ENCODE measurements at regions not wholly inside any gene's neighbourhood (a gene's known extent, or its start where the extent isn't known, plus 50 kb on each side); places are given as distances from the start of the nearest gene placed in this dataset.
"Not testable (repeated sequence)": the region's sequence is repeated elsewhere in the genome, so short reads cannot be mapped to it uniquely, and the experiment has no call there.

DNA sequence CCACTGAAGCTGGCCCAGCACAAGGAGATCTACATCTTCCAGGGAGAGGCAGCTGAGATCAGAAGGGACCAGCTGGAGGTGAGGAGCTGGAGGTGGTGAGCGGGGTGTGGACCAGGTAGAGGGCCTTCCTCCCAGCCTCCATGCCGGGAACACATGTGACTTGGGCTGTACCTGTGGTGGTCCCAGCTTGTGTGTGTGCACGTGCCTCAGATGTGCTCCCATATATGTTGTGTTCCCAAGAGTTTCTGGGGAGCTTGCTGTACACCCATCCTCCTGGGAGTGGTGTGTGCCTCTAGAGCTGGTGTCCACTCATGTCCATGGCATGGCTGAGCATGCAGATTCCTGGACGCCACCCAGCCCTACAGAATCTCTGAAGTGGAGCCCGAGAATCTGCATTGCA is 183.7 kb upstream of the AKAP13 start:
- not testable (repeated sequence) for DNase-seq (ENCODE audit: low spot score)

DNA sequence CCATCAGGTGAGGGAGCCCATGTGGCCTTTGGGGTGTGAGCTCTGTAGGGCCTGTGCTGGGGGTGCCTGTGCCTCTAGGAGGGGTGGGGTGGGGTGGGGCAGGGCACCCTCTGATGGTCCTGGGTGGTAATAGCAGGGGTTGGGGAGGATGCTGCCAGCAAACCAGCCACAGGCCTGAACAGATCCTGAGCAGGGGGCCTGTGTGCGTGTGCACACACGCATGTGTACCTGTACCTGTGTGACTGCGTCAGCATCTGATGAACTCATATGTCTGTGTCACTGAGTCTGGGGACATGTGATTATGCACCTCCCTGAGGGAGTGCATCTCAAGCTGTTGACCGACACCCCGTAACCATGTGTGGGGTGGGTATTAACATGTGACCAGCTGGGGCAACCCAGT is 182.8 kb upstream of the AKAP13 start:
- DNase-seq (ENCODE audit: low spot score) = not testable (repeated sequence)

DNA sequence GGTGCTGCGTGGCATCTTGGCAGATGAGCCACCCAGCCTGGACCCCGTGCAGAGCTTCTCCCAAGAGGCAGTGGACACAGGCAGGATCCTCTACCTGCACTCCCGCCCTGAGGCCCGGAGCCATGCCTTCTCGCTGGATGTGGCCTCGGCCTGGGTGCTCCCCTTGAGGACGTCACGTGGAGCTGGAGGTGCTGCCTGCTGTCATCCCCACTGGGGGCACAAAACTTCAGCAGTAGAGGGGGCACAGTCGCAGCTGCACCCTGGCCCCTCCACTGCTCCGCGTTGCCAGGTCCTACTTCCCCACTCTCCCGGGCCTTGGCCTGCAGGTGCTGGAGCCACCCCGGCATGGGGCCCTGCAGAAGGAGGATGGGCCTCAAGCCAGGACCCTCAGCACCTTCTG is 182.0 kb upstream of the AKAP13 start:
- not testable (repeated sequence) for DNase-seq (ENCODE audit: low spot score)

DNA sequence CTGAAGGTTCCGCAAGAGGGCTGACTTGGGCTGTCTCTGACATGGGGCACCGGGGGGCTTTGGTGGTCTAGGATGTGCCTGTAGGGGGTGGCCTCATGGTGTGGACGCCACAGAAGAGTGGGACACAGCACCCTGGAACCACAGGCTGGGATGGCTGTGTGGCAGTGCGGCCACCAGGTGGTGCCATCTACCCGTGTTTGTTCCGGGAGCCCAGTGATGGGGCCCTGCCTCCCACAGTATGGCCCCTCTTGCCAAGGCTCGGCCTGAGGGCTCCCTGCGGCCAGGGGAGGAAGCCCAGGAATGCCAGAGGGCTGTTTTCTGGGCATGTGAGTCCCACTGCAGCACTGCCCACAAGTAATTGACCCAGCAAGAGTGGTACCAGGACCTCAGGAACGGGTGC is 180.2 kb upstream of the AKAP13 start:
- DNase-seq (ENCODE audit: low spot score) = not testable (repeated sequence)

DNA sequence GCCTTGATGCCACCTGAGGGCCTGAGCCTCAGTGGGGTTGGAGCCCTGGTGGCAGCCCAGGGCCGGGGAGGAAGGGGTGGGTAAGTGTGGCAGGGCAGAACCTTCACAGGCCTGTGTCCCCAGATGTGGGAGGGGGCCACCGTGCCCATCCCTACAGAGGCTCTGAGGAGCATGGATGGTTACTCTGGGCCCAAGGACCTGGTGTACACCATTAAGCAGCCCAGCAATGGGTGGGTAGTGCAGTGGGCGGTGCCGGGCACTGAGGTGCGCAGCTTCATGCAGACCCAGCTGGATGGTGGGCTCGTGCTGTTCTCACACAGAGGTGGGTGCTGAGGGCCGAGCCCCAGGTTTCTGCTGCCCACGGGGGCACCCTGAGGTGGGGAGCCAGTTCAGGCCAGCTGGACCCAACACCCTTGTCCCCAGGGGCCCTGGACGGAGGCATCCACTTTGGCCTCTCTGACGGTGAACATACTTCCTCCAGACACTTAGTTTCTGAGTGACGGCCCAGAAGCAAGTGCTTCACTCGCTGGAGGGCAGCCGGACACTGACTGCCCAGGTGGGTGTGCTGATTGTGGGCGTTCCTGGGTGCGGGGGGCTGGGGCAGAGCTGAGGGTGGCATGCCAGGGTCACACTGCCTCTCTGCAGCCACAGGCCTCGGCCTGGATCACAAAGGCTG is 179.1 kb upstream of the AKAP13 start:
- not testable (repeated sequence) for DNase-seq (ENCODE audit: low spot score)

DNA sequence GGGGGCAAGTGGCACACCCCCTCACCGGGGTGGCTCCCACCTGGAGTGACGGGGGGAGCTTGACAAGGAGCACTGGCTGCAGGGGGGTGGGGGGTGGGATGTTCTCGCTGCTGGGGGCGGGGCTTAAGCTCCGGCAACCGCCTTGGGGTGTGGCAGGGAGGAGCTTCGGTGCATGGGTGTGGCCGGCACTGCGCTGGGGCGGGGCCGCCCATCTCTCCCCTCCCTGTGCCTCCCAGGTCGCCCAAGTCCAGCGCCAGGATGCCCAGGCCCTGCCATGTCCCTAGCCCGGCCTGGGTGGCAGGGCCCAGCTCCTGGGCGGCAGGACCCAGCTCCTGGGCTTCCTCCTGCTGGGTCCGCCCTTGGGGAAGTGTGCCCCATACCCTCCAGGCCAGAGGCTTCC is 175.9 kb upstream of the AKAP13 start:
- DNase-seq (ENCODE audit: low spot score) = not testable (repeated sequence)

DNA sequence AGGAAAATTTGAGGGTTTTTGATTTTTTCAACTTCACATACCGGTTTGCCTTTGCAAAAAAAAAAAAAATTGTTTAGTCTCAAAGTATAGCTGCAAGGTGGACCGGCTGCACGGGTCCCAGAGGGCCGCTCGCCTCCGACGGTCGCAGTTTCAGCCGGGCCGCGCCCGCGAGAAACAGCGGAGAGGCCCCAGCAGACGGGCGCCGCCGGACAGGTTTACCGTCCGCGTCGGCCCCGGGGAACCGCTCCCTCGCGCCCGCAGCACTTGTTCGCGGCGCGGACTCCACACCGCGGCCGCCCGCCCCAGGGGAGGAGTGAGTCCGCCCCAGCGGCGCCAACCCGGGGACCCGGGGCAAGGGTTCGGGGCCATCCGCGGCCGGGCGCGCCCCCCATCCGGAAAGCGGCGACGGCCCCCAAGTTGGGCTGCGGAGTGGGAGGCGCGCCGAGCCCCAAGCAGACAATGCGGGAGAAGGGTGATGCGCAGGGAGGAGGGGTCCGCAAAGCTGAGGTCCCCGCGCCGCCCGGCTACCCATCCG is 146.5 kb upstream of the AKAP13 start:
- not testable (repeated sequence) for DNase-seq (ENCODE audit: low spot score)

DNA sequence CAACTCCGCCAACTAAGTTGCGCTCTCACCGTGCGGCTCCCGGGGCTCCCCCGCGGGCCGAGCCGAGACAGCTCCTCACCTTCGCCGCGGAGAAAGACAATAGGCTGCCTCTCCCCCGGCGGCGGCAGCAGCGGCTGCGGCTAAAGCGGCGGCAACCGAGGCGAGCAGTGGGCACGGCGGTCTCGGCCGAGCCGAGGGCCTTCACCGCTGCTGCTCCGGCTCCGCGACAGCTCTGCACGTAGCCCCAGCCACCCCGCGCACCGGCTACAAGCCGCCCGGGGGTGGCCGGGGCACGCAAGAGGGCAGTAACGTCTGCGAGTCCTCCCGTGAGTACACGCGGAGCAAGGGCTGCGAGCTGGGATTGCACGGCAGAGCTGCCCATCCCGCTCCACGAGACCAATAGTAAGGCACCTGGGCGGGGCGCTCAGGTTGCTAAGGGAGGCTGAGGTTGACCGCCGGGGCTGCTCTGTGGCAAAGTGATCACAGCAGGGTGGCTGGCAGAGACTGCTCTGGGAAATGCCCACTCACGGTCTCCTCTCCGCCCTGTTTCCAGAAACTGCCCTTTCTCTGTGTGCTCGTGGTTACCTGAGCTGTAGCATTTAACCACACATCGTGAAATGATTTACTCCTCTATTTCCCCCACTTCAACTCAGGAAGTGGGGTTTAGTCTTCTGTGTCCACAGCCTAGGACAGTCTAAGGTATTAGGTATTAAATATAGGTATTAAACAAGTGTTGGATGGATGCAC is 145.8 kb upstream of the AKAP13 start:
- not testable (repeated sequence) for DNase-seq (ENCODE audit: low spot score)

DNA sequence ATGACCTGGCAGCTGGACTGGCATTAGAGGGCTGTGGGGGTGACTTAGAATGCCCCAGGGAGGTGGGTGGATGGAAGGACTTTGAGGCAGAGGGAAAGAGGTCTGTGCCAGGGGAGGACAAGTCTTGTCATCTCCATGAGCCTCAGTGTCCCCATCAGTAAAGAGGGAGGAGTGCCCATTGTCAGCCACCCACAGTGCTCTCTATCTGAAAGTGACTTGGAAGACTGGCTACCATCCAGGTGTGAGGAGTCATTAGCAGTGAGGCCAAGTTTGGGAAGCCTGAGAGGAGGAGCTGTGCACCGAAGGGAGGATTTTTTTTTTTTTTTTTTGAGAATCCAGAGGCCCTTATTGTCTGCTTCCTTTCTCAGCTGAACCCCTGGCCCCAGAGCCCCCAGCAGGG is 136.3 kb upstream of the AKAP13 start:
- DNase-seq (ENCODE audit: low spot score) = not testable (repeated sequence)

DNA sequence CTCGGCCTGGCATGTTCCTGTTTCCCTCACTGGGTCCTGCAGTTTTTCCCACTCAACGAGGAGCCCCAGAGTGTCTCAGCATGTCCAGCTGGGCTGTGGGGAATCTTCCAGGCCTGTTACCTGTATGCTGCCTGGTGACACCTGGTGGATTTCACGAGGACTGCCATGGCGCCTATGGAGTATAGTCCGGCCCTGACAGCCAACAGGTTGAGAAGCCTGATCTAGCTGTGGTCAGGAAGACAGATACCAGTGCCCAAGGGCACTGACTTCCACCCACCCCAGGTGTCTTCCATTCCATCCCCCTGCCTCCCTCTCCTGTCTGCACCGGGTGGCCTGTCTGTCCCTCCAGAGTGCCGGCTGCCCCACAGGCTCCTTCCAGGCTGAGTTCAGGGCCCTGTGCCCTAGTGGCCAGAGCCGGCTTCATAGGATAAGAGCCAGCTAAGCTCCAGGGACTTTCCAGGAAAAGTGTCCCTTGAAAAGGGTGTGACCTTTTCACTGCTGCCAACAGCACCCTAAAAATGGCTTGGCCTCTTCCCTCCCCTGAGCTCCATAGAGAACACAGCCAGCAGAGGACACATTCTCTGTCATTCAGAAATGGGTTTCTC is 129.4 kb upstream of the AKAP13 start:
- not testable (repeated sequence) for DNase-seq (ENCODE audit: low spot score)

DNA sequence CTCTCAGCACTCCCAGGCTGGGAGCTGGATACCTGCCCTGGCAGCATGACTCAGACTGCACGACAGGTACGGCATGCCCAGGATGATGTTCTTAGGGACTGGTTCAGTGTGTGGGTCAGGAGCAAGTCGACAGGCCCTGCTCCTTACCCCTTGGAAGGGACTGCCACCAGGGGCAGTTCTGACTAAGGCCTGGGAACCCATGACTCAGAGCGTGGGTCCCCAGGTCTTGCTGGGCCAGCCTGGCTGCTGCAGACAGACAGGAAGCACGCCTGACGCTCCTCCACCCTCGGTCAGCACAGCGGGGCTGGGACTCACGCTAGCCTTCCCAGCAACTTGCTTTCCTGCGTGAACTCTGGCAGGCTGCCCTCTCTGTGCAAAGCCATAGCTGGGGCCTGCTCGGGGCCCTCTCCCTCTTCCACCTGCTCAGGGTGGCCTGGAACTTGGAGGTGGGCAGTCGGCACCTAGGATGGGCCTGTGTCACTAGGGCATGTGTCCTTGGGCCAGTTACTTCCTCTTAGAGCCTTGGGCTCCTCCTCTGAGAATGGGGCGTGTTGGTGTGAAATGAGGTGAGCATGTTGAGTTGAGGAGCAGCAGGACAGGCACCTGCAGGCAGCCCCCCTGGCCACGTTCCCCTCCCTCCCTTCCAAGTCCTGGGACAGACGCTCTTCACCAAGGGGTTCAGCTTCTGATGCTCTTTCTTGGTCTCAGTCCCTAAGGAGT is 127.0 kb upstream of the AKAP13 start:
- not testable (repeated sequence) for DNase-seq (ENCODE audit: low spot score)

DNA sequence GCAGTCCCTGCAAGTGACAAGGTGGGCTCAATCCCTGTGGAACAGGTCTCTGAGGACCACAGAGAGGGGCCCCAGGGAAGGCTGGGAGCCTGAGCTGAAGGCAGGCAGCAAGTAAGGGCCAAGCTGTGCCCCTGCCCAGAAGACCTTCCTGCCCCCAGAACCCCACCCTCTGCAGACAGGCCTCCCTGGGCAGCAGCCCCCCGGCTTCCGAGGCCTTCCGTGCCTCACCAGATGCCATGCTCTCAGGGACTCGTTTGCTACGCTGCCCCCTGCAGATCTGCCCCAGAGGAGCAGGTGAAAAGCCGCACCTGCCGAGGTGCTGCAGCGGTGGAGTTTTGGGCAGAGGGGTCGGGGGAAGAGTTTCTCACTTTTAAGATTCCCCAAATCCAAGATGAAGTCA is 125.4 kb upstream of the AKAP13 start:
- DNase-seq (ENCODE audit: low spot score) = not testable (repeated sequence)

DNA sequence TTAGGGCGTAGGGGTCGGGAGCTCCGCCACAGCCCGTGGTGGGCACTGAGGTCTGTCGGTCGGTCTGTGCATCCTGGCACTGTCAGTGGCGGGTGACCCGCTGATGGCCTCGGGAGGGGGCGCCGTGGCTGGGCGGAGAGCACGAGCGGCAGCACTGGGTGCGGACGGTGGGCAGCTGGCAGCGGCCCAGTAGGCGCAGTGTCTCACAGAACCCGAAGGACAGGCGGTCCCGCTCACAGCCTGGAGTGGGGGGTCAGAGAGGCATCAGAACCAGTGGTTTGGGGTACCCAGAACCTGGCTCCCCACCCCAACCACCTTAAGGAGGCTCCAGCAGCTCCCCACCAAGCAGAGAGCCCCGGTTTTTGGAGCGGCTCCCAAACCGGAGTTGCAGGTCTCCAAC is 124.9 kb upstream of the AKAP13 start:
- DNase-seq (ENCODE audit: low spot score) = not testable (repeated sequence)

DNA sequence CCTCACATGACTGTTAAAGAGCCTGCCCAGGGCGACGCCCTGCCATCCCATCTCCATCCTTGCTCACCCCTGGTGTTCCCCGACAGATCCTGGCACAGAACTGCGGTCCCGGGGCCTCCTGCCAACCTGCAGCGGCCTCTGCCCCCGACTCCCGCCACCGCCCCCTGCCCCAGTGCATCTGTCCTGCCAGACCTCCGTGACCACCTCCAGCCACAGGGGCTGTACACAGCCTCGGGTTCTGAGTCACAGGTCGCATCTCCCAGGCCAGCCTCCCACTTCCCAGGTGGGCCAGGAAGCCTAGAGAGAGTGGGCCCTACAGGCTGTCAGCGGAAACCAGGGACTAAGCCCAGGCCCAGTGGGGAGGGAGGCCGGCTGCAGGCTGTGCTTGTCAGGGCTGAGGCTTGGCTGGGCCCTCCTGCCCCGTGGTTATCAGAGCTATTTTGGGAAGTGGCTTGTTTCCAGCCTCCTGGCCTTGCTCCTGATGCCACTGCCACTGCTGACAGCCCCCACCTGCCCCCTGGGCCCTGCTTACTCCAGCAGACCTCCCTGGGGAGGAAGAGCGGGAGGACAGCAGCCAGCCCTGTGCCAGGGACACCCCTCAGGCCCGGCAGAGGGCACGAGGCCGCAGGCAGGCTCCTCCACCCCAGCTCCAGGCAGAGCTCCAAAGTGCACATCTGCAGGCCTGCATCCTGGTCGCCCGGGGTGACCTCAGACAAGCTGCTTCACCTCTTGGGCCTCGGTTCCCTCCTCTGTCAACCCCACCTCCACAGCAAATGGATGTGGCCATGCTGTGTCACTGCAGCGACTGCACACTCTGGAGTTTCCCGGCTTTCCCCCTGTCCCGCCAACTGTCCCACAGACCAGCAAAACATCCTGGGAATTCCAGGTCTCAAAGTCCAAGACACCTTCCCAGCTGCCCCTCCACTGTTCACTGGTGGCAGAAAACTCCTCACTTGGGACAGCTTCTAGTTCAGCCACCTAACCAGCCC is 124.1 kb upstream of the AKAP13 start:
- DNase-seq (ENCODE audit: low spot score) = not testable (repeated sequence)

DNA sequence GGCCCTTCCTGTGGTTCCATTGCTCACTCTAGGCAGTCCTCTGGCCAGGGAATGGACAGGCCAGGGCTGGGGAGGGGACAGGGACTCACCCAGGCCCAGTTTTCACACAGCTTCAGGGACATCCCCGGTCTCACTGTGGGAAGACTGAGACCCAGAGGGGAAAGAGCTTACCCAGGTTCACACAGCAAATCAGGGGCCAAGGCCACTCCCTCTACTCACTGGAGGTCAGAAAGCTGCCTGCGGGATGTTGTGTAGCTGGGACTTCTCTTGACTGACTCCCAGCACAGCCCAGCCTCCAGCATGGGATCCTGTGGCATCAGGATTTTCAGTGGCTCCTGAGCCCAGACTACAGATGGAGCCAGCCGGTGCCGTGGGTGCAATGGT is 122.3 kb upstream of the AKAP13 start:
- DNase-seq (ENCODE audit: low spot score) = not testable (repeated sequence)

DNA sequence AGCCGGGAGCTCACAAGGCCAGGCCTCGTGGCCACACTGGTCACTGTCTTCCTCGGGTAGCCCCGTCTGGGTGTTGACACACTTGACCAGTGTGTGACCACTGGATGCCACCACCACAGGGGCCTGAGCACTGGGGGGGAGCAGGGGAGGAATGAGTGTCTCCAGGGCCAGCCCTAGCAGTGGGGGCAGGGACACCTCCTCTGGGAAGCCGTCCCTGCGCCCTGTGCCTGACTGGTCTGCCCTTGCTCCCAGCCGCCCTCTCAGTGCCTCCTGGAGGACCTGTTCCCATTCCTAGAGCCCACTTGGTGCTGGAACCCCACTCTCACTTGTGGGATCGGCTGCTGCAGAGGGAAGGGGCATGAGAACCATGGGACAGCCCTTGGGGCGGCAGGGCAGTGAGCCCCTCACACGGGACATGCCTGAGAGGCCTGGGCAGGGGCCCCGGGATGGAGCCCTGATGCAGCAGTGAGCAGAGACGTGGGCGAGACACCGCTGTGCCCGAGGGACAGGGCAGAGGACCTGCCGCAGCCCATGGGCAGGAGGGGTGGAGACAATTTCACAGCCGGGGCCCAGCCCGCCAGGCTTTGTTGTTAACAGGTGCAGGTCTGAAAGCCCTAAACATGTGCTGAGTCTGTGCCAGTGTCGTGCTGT is 121.7 kb upstream of the AKAP13 start:
- DNase-seq (ENCODE audit: low spot score) = not testable (repeated sequence)

DNA sequence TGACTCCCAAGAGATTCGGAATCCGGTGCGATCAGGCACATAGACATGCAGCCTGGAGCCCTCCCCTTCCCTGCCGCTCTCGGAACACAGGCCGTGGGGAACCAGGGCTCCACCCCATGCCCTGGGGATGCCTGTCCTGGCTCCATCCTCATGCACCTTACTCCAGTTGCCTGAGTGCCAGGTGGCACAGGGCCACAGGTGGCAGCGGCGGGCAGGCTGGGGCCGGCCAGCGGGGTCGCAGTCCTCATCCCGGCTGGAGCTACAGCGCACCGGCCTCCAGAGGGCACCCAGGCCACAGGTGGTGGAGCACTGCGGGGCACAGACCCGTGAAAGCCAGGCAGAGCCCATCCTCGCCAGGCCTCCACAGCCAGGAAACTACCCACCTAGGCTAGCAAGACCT is 119.9 kb upstream of the AKAP13 start:
- DNase-seq (ENCODE audit: low spot score) = not testable (repeated sequence)

DNA sequence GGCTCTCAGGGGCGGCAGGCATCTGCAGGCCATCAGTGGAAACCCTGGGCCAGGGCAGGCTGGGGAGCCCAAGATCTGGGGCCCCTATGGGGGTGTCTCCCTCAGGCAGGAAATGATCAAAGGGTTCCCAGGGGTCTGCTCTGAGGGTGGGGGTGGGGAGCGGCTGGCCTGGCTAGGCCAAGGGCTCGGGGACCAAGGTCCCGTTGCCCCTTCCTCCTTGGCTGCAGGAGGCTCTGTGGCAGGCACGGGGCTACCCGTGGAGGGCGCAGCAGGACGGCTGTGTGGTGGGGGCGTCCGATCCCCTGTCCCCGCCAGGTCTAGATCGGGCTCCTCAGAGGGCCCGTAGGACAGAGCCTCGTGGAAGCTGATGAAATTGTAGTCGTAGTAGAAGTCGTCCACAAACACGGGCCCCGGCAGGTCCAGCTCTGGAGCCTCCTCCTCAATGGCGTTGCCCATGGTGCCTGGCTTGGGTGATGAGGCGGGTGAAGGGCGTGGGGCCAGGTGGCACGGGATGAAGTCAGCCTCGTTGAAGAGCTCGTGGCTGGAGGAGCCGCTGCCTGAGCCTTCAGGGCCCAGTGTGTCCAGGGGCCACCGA is 117.8 kb upstream of the AKAP13 start:
- not testable (repeated sequence) for DNase-seq (ENCODE audit: low spot score)

DNA sequence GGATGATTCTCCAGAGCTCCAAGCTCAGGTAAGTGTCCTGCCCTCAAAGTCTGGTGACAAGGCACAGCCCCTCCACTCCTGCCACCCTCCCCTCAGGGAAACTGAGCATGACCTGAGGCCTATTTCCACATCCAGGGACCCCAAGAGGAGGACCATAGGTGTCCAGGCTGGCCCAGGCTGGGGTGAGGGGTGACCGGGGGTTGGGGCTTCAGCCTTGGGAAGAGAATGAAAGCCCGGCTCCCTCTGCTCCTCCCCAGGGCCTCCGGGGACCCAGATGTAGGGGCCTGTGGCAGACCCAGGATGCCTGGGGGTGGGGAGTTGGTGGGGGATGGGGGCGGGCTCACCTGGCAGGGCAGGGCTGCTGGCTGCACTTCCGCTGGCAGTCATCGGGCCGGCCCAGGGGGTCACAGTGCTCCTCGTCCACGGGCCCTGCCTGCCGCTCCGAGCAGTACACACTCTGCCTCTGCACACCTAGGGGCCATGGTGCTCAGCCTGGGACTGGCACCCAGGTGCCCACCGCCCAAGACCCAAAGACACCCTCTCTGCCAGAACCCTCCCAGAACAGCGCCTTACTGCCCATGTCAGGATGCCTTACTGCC is 116.5 kb upstream of the AKAP13 start:
- DNase-seq (ENCODE audit: low spot score) = not testable (repeated sequence)
